MM.1S (cell line): ENCODE measurements at regions not wholly inside any gene's neighbourhood (a gene's known extent, or its start where the extent isn't known, plus 50 kb on each side); places are given as distances from the start of the nearest gene placed in this dataset.

Experiments
- DNase-seq: peaks from one replicate; pipeline ENCODE4 v3.0.0-alpha.2; 2015
- H2AFZ ChIP-seq: fragments of 300-600 bp; sonication (generic); 2 replicates; pipeline ENCODE4 v1.6.0; 2016; ENCODE audit warnings: antibody characterized with exemption, low read length
- H3F3A ChIP-seq: fragments of 300-600 bp; sonication (generic); 2 replicates; pipeline ENCODE4 v1.6.1; 2016; ENCODE audit warnings: mild to moderate bottlenecking, antibody characterized with exemption, low read length, moderate library complexity, mixed read lengths; ENCODE audit not compliant: insufficient read depth
- H3K27ac ChIP-seq: fragments of 300-600 bp; sonication (generic); 2 replicates; pipeline ENCODE4 v1.5.1; 2016; ENCODE audit warnings: mild to moderate bottlenecking, low read length
- H3K27me3 ChIP-seq: fragments of 300-600 bp; sonication (generic); replicated peaks from 2 replicates; pipeline ENCODE4 v1.6.0; 2016; ENCODE audit warnings: low read length; ENCODE audit not compliant: insufficient read depth
- H3K36me3 ChIP-seq: fragments of 300-600 bp; sonication (generic); replicated peaks from 2 replicates; pipeline ENCODE4 v1.6.1; 2016; ENCODE audit warnings: mild to moderate bottlenecking, low read length, mixed read lengths; ENCODE audit not compliant: insufficient read depth
- H3K4me1 ChIP-seq: fragments of 300-600 bp; sonication (generic); 2 replicates; pipeline ENCODE4 v1.6.1; 2016; ENCODE audit warnings: low read length, mixed read lengths
- H3K4me2 ChIP-seq: fragments of 300-600 bp; sonication (generic); 2 replicates; pipeline ENCODE4 v1.6.0; 2016; ENCODE audit warnings: low read depth, low read length
- H3K4me3 ChIP-seq: fragments of 300-600 bp; sonication (generic); 2 replicates; pipeline ENCODE4 v1.5.1; 2016; ENCODE audit warnings: low read length, mixed read lengths
- H3K79me2 ChIP-seq: fragments of 300-600 bp; sonication (generic); 2 replicates; pipeline ENCODE4 v1.6.1; 2016; ENCODE audit warnings: mixed run types, low read length, mixed read lengths
- H3K9ac ChIP-seq: fragments of 300-600 bp; sonication (generic); 2 replicates; pipeline ENCODE4 v1.6.1; 2016; ENCODE audit warnings: low read length, mixed read lengths
- H3K9me2 ChIP-seq: fragments of 300-600 bp; sonication (generic); replicated peaks from 2 replicates; pipeline ENCODE4 v1.6.1; 2016; ENCODE audit warnings: mild to moderate bottlenecking, low read length, mixed read lengths; ENCODE audit not compliant: insufficient read depth
- H3K9me3 ChIP-seq: fragments of 300-600 bp; sonication (generic); replicated peaks from 2 replicates; pipeline ENCODE4 v1.6.1; 2016; ENCODE audit warnings: mild to moderate bottlenecking, low read length, mixed read lengths; ENCODE audit not compliant: insufficient read depth
- H4K20me1 ChIP-seq: fragments of 300-600 bp; sonication (generic); 2 replicates; pipeline ENCODE4 v1.6.1; 2016; ENCODE audit warnings: mild to moderate bottlenecking, low read length, moderate library complexity, mixed read lengths; ENCODE audit not compliant: insufficient read depth
- EZH2 ChIP-seq: fragments of 300-600 bp; sonication (generic); optimal IDR thresholded peaks from 2 replicates; pipeline ENCODE3; 2017; ENCODE audit warnings: low read depth, mild to moderate bottlenecking, antibody characterized with exemption, low read length, mixed read lengths
- EZH2phosphoT487 ChIP-seq: fragments of 300-600 bp; sonication (generic); IDR thresholded peaks from 2 replicates; pipeline ENCODE4 v1.6.1; 2018; ENCODE audit warnings: antibody characterized with exemption, low read length
- TF ChIP-seq, protein P1 (sequence below): fragments of 300-600 bp; sonication (generic); IDR thresholded peaks from 2 replicates; pipeline ENCODE4 v1.5.1; 2016; ENCODE audit warnings: antibody characterized with exemption, low read length, mixed read lengths

- no peaks in the 10 kb centered on the region for H3K9me3 ChIP-seq
Observed at GRCh38 chr11:98835335-98835734, 185.4 kb upstream of the CNTN5 start.

GRCh38 chr11:98836156-98836555, 184.6 kb upstream of the CNTN5 start:
- Histone ChIP-seq H3K36me3 (no peaks in the 10 kb centered on the region), H3K4me1 (no peaks in the 10 kb centered on the region), H3K27me3 (no peaks in the 10 kb centered on the region), H4K20me1 (no peaks in the 10 kb centered on the region), H3K9me2 (no peaks in the 10 kb centered on the region), H3K4me2 (no peak overlapping the region), H3K27ac (no peak overlapping the region), H3K4me3 (no peak overlapping the region), H3K79me2 (no peaks in the 10 kb centered on the region), H3F3A (no peaks in the 10 kb centered on the region), H3K9ac (no peak overlapping the region), H2AFZ (no peak overlapping the region), H3K9me3 (no peaks in the 10 kb centered on the region)
- DNase-seq, result no peak
- TF ChIP-seq EZH2phosphoT487 (no peak), EZH2 (no peak)
- TF ChIP-seq, protein P1, sequence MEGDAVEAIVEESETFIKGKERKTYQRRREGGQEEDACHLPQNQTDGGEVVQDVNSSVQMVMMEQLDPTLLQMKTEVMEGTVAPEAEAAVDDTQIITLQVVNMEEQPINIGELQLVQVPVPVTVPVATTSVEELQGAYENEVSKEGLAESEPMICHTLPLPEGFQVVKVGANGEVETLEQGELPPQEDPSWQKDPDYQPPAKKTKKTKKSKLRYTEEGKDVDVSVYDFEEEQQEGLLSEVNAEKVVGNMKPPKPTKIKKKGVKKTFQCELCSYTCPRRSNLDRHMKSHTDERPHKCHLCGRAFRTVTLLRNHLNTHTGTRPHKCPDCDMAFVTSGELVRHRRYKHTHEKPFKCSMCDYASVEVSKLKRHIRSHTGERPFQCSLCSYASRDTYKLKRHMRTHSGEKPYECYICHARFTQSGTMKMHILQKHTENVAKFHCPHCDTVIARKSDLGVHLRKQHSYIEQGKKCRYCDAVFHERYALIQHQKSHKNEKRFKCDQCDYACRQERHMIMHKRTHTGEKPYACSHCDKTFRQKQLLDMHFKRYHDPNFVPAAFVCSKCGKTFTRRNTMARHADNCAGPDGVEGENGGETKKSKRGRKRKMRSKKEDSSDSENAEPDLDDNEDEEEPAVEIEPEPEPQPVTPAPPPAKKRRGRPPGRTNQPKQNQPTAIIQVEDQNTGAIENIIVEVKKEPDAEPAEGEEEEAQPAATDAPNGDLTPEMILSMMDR, result no peak

More at GRCh38 chr11:98835335-98835734, 185.4 kb upstream of the CNTN5 start:
- no peaks in the 10 kb centered on the region for H3K36me3 ChIP-seq
- no peak for DNase-seq
- H3K4me1 ChIP-seq, result no peaks in the 10 kb centered on the region
- no peak overlapping the region for H3K27ac ChIP-seq
- H3K27me3 ChIP-seq, result no peaks in the 10 kb centered on the region
- TF ChIP-seq, protein P1, result no peak
- TF ChIP-seq EZH2 (no peak), EZH2phosphoT487 (no peak)
- H3K9me2 ChIP-seq, result no peaks in the 10 kb centered on the region
- H2AFZ ChIP-seq, result no peak overlapping the region
- H4K20me1 ChIP-seq, result no peaks in the 10 kb centered on the region
- H3K4me3 ChIP-seq, result no peak overlapping the region
- H3K79me2 ChIP-seq, result no peaks in the 10 kb centered on the region
- no peak overlapping the region for H3K9ac ChIP-seq
- H3K4me2 ChIP-seq, result no peak overlapping the region
- no peaks in the 10 kb centered on the region for H3F3A ChIP-seq

GRCh38 chr11:98842187-98842586, 178.6 kb upstream of the CNTN5 start:
- no peaks in the 10 kb centered on the region for H3K9me3 ChIP-seq
- H3K4me1 ChIP-seq, result no peaks in the 10 kb centered on the region
- no peak overlapping the region for H3K9ac ChIP-seq
- TF ChIP-seq EZH2, result no peak
- no peak for TF ChIP-seq EZH2phosphoT487
- TF ChIP-seq, protein P1, result no peak
- no peaks in the 10 kb centered on the region for H4K20me1 ChIP-seq
- no peak for DNase-seq
- no peak overlapping the region for H2AFZ ChIP-seq
- no peaks in the 10 kb centered on the region for H3K9me2 ChIP-seq
- H3K36me3 ChIP-seq, result no peaks in the 10 kb centered on the region
- no peaks in the 10 kb centered on the region for H3K27me3 ChIP-seq
- H3K4me2 ChIP-seq, result no peak overlapping the region
- no peak overlapping the region for H3K4me3 ChIP-seq
- no peaks in the 10 kb centered on the region for H3F3A ChIP-seq
- H3K79me2 ChIP-seq, result no peaks in the 10 kb centered on the region
- no peak overlapping the region for H3K27ac ChIP-seq
